ENCODE measurements at regions not wholly inside any gene's neighbourhood (a gene's known extent, or its start where the extent isn't known, plus 50 kb on each side); places are given as distances from the start of the nearest gene placed in this dataset.

- TF ChIP-seq E2F1 (CRISPR knock-in tag; IDR thresholded peaks at IDR 0.05) (no peak), MXD4 (CRISPR knock-in tag; IDR thresholded peaks at IDR 0.05; ENCODE audit: borderline replicate concordance) (no peak), GTF2I (CRISPR knock-in tag; conservative IDR thresholded peaks at IDR 0.05) (no peak), NR3C1 (CRISPR knock-in tag; conservative IDR thresholded peaks at IDR 0.05; ENCODE audit: low read depth) (no peak), ZNF281 (CRISPR knock-in tag; IDR thresholded peaks at IDR 0.05) (no peak), ZNF263 (CRISPR knock-in tag; IDR thresholded peaks at IDR 0.05; ENCODE audit: low read depth) (no peak), MYBL2 (CRISPR knock-in tag; IDR thresholded peaks at IDR 0.05) (no peak), ATF2 (CRISPR knock-in tag; IDR thresholded peaks at IDR 0.05; ENCODE audit: borderline replicate concordance, low read depth) (no peak), PRRX2 (CRISPR knock-in tag; IDR thresholded peaks at IDR 0.05) (no peak), FOXJ3 (CRISPR knock-in tag; IDR thresholded peaks at IDR 0.05; ENCODE audit: borderline replicate concordance) (no peak), MAX (CRISPR knock-in tag; IDR thresholded peaks at IDR 0.05) (no peak), FOXP4 (CRISPR knock-in tag; IDR thresholded peaks at IDR 0.05) (no peak)
These were observed 116.7 kb downstream of the SPCS3 start (continued) for GRCh38 chr4:176436293-176436973.

- CTCF ChIA-PET = no interaction called here
- TF ChIP-seq MLX (CRISPR knock-in tag; IDR thresholded peaks at IDR 0.05) (no peak), TCF7 (CRISPR knock-in tag; IDR thresholded peaks at IDR 0.05; ENCODE audit: low read depth) (no peak), ESRRA (CRISPR knock-in tag; IDR thresholded peaks at IDR 0.05; ENCODE audit: borderline replicate concordance) (no peak)
- no peak overlapping the region for H3K4me3 Mint-ChIP-seq
- no peaks in the 10 kb centered on the region for H3K27me3 Mint-ChIP-seq (ENCODE audit: low read depth)
- H3K27ac Mint-ChIP-seq = no peak overlapping the region
- no peaks in the 10 kb centered on the region for H3K4me1 Mint-ChIP-seq
- no peaks in the 10 kb centered on the region for H3K36me3 Mint-ChIP-seq
- POLR2A ChIA-PET = no interaction called here
- ATAC-seq (no peak), DNase-seq (ENCODE audit: low spot score) (no peak)
- no peaks in the 10 kb centered on the region for H3K9me3 Mint-ChIP-seq
These were observed 118.0 kb downstream of the SPCS3 start for GRCh38 chr4:176437756-176438155.

- ATAC-seq (no peak), DNase-seq (ENCODE audit: low spot score) (no peak)
- H3K27ac Mint-ChIP-seq = no peak overlapping the region
- H3K36me3 Mint-ChIP-seq = no peaks in the 10 kb centered on the region
- H3K27me3 Mint-ChIP-seq (ENCODE audit: low read depth) = no peaks in the 10 kb centered on the region
- ChIA-PET CTCF (no interaction called here), POLR2A (no interaction called here)
- no peaks in the 10 kb centered on the region for H3K4me1 Mint-ChIP-seq
- H3K4me3 Mint-ChIP-seq = no peak overlapping the region
- no peaks in the 10 kb centered on the region for H3K9me3 Mint-ChIP-seq
- TF ChIP-seq MLX (CRISPR knock-in tag; IDR thresholded peaks at IDR 0.05) (no peak), ZSCAN18 (CRISPR knock-in tag; IDR thresholded peaks at IDR 0.05) (no peak), USF2 (CRISPR knock-in tag; IDR thresholded peaks at IDR 0.05) (no peak), ZMAT4 (CRISPR knock-in tag; IDR thresholded peaks at IDR 0.05) (no peak), E2F5 (CRISPR knock-in tag; IDR thresholded peaks at IDR 0.05) (no peak)
These were observed 118.6 kb downstream of the SPCS3 start for GRCh38 chr4:176438401-176438800.
